ENCODE measurements at regions not wholly inside any gene's neighbourhood (a gene's known extent, or its start where the extent isn't known, plus 50 kb on each side); places are given as distances from the start of the nearest gene placed in this dataset.

DNA sequence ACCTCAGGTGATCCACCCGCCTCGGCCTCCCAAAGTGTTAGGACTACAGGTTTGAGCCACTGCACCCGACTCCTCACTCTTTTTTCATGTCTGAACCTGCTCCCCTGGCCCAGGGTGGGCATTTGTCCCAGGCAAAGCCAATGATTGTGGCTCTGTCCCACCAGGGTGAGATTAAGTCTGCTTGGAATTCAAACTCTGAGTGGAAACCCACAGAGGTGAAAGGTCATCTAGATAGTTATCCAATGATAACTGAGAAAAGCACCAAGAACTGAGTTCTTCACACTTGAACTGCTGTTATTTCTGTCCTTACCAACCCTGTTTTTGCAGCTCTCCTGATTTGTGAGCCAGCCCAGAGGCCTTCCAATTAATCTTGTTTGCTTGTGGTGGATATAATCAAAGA lies 62.4 kb upstream of the ACVR1 start:
- TF ChIP-seq, protein P1, sequence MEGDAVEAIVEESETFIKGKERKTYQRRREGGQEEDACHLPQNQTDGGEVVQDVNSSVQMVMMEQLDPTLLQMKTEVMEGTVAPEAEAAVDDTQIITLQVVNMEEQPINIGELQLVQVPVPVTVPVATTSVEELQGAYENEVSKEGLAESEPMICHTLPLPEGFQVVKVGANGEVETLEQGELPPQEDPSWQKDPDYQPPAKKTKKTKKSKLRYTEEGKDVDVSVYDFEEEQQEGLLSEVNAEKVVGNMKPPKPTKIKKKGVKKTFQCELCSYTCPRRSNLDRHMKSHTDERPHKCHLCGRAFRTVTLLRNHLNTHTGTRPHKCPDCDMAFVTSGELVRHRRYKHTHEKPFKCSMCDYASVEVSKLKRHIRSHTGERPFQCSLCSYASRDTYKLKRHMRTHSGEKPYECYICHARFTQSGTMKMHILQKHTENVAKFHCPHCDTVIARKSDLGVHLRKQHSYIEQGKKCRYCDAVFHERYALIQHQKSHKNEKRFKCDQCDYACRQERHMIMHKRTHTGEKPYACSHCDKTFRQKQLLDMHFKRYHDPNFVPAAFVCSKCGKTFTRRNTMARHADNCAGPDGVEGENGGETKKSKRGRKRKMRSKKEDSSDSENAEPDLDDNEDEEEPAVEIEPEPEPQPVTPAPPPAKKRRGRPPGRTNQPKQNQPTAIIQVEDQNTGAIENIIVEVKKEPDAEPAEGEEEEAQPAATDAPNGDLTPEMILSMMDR (IDR thresholded peaks at IDR 0.05; ENCODE audit: insufficient read depth, low read length), result no peak
- TF ChIP-seq POLR2AphosphoS5 (IDR thresholded peaks at IDR 0.05; ENCODE audit: low read depth) (no peak), GABPA (IDR thresholded peaks at IDR 0.05; ENCODE audit: low read depth) (no peak)
- TF ChIP-seq, protein P2, sequence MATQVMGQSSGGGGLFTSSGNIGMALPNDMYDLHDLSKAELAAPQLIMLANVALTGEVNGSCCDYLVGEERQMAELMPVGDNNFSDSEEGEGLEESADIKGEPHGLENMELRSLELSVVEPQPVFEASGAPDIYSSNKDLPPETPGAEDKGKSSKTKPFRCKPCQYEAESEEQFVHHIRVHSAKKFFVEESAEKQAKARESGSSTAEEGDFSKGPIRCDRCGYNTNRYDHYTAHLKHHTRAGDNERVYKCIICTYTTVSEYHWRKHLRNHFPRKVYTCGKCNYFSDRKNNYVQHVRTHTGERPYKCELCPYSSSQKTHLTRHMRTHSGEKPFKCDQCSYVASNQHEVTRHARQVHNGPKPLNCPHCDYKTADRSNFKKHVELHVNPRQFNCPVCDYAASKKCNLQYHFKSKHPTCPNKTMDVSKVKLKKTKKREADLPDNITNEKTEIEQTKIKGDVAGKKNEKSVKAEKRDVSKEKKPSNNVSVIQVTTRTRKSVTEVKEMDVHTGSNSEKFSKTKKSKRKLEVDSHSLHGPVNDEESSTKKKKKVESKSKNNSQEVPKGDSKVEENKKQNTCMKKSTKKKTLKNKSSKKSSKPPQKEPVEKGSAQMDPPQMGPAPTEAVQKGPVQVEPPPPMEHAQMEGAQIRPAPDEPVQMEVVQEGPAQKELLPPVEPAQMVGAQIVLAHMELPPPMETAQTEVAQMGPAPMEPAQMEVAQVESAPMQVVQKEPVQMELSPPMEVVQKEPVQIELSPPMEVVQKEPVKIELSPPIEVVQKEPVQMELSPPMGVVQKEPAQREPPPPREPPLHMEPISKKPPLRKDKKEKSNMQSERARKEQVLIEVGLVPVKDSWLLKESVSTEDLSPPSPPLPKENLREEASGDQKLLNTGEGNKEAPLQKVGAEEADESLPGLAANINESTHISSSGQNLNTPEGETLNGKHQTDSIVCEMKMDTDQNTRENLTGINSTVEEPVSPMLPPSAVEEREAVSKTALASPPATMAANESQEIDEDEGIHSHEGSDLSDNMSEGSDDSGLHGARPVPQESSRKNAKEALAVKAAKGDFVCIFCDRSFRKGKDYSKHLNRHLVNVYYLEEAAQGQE (IDR thresholded peaks at IDR 0.05; ENCODE audit: insufficient replicate concordance, low read depth), result no peak

Measured in HL-60 (cell line).